ENCODE measurements at regions not wholly inside any gene's neighbourhood (a gene's known extent, or its start where the extent isn't known, plus 50 kb on each side); places are given as distances from the start of the nearest gene placed in this dataset.

DNA sequence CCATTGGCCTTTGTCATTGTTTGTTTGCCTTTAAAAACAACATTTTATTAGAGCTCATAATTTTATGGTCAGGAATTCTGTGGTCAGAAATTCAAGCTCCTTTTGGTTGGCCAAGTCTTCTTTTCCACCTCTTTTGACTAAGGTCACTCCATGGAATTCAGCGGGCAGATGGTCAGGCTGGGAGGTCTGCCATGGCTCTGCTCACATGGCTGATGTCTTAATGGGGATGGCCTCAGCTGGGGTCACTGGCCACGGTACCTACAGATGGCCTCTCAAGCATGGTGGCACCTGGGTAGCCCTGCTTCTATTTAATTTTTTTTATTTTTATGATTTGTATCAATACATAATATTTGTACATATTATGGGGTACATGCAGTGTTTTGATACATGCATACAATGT is 360.8 kb upstream of the MCTP2 start:
- no peak for DNase-seq (ENCODE audit: low read depth)

DNA sequence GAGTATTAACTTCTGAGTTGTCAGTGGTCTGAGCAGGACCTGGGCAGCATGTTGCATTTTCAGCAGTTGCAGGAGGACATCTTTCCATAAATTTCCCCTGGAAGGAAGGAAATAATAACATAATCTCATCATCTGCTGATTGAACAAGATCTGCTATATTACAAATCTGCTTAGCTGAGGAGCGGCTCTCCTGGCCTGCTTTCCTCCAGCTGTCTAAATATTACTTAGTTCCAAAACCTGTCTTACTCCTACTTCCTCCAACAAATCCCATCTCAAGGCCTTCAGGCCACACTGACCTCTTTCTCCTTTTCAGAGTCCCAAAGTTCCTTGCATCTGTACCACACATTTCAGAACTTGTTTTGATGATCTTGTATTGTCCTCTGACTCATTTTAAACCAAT is 364.4 kb upstream of the MCTP2 start:
- no peak for DNase-seq (ENCODE audit: low read depth)

DNA sequence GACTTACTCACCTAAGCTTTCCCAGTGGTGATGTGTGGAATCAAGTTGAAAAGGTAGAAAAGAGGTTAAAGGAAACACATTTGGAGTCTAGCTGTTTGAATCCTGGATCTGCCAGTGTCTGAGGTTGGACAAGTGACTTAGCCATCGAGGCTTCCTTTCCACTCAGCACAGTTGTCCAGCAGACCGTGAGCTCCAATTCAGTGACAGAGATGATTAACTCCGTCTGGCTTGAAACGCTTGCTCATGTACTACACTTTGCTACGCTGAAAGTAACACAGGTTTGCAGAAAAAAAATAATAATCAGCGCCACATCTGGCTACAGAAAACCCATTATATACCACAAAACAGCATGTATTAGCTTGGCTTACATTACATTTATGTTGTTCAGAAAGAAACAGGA is 364.9 kb upstream of the MCTP2 start:
- no peak for DNase-seq (ENCODE audit: low read depth)

DNA sequence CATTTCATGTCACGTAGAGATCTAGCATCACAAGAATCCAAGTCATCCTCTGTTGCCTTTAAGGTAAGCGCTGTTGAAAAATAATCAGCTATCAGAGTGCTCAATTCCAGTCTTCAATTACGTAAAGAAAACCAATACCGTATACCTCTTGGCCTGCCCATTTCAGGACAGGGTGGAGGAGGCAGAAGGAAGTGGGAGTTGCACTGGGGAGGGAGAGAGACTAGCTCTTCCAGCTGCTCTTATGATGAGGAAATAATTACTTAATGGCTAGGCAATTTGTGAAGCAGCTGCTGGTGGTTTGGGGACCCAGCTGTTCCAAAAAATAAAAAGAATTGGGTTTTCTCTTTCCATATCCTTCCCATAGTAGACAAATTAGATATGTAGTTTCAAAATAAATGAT is 365.8 kb upstream of the MCTP2 start:
- DNase-seq (ENCODE audit: low read depth), result no peak

DNA sequence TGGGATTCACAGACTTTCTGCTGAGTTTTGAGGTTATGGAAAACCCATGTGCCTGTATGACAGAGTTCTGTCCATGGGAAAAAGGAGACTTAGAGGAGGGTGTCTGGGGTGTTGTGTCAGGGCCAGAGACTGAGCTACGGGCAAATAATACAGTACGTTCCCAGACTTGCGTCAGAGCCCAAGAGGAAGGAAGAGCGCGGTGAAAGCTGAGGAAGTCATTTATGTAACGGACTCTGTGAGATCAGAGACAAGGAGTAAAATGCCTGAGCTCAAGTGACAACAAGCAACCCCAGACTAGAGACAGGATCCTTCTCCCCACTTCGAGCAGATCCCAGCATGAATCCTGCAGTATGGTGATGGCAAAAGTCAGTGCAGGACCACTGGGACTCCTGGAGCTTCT is 368.6 kb upstream of the MCTP2 start:
- DNase-seq (ENCODE audit: low read depth), result no peak

DNA sequence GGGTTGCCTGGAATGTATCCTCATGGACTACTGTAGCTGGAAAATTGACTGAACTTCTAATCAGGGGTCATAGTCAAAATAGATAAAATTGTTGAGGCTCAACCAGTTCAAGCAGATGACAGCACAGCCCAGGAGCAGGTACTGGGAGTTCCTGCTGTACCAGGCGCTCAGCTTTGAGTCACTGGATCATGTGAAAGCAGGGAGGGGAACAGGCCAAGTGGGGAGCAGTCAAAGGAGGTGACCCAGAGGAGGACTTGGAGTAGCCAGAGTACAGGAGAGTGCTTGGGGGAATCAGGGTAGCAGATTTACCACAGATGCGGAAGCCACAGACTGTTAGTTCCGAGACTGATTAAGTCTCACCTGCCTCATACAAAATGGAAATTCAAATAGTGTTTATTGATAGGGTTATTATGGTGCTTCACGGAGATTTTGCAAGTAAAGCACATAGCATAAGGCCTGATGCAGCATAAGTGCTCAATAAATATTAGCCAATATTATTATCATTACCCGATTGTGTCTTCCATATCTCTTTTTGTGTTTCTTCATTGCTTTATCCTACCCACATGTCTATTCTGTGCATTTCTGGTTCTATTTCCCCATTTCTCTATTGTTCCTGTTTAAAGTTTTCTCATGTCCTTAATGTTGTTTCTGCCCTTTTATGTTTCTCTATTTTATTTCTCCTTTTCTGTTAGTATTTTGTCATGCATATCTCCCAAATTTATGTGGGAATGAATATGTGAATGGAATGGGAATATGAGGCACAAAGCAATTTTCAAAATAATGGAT is 369.2 kb upstream of the MCTP2 start:
- no peak for DNase-seq (ENCODE audit: low read depth)

DNA sequence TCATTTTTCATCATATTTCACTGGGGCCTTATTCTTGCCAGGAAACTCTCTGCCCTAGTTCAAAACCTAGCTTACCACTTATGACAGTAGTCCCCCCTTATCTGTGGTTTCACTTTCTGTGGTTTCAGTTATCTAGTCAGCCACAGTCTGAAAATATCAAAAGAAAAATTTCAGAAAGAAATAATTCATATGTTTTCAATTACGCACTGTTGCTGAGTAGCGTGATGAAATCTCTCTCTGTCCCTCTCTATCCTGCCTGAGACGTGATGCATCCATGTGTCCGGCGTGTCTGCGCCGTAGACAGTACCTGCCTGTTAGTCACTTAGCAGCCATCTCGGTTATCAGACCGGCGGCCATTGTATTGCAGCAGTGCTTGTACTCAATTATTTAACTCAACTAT is 369.9 kb upstream of the MCTP2 start:
- no peak for DNase-seq (ENCODE audit: low read depth)

DNA sequence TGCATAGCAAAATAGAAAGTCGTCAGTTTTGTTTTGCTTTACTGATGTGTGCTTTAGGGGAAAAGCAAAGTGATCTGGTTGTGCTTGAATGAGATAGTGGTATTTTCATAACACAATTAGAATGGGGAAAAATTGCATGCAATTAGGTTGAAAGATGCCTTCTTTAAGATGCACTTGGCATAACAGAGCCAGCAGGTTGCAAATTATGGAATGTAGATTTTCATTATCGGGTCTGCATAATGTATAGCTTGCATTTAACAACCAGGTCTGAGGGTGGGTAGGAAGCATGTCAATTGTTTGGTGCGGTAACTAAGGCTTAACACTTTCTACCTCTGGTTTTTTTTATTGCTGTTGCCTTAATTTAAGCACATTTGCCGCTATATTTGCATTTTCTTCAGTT is 370.7 kb upstream of the MCTP2 start:
- DNase-seq (ENCODE audit: low read depth), result no peak

DNA sequence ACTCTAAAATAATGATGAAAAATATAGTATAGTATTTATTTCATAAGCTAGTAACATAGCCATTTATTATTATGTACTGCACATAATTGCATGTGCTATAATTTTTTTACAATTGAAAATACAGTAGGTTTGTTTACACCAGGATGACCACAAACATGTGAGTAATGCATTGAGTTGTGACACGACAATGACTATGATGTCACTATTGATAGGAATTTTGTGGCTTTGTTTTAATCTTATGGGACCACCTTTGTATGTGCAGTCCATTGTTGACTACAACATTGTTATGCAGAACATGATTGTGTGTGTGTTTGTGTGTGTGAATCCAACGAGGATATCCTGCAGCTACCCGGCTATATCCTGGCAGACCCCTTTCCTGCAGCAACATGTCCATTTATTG is 372.2 kb upstream of the MCTP2 start:
- DNase-seq (ENCODE audit: low read depth), result no peak

DNA sequence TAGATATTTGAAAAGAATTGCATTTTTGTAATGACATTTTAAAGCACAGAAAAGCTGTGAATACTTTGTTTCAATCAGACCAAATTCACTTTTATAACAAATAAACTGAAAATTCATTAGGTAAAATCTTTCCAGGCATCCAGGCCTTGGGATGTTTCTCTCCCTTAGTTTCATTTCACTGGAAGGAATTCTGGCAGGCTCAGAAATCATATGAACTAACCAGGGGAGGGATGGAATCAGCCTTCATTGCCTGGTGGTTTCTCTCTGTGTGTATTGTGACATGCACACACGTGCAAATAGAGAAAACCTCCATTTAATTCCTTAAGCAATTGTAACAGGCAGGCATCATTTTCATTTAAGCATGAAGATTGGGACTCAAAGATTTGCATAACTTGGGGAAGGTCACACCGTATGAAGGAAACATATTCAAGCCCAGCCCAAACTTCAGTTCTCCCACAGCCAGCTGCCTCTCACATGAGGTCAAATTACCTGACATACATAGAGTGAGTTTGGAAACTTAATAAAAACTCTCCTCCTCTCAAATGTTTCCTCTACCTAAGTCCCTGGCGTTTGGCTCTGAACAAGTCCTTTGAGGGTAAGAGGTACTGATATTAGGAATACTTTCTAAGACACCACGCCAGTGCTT is 376.1 kb upstream of the MCTP2 start:
- no peak for DNase-seq (ENCODE audit: low read depth)

DNA sequence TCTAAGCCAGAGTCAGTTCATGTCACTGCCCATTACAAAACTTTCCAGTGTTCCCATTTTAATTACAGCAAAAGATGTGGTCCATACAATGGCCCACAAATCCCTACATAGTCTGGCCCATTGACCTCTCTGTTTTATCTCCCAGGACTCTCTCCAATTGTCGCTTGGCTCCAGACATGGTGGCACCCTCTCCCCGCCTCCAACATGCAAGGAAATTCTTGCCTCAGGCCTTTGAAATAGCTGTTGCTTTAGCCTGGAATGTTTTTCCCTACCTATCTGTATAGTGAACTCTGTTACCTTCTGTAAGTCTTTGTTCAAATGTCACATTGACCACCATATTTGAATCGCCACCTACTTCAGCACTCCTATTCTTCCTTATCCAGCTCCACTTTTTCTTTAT is 377.3 kb upstream of the MCTP2 start:
- DNase-seq (ENCODE audit: low read depth), result no peak

DNA sequence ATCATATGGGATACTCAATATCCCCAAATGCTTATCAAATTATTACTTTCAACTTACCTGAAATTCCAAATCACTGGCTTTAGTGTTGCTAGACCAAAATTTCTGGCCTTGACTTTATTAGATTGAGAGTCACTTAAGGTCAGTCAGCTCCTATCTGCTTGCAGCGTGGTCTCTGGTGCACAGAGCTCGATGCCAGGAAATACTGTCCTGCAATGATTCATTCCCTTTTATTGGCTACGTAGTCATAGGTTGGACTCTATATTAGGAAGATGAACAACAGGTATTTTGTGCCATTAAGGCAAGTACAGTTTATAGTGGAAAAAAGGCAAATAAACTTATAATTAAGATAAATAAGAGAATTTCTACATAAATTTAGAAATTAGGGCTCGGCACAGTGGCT is 378.6 kb upstream of the MCTP2 start:
- no peak for DNase-seq (ENCODE audit: low read depth)

DNA sequence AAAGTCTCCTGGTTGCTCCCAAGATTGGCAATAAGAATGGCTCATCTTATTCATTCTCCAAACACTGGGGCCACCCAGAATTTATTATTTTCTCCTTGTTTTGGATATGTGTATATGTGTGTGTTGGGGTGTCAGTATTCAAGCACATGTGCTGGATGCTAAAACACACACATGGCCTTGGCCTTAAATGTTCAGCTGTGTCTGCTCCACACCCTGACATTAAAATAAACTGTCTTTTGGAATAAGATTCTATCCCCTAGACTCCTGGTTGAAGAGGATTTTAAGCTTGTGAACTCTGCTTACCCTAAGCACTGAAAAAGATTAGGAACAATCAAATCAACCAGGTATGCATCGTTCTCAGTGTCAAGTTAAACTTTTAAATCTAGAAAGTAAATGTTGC is 382.9 kb upstream of the MCTP2 start:
- no peak for DNase-seq (ENCODE audit: low read depth)

DNA sequence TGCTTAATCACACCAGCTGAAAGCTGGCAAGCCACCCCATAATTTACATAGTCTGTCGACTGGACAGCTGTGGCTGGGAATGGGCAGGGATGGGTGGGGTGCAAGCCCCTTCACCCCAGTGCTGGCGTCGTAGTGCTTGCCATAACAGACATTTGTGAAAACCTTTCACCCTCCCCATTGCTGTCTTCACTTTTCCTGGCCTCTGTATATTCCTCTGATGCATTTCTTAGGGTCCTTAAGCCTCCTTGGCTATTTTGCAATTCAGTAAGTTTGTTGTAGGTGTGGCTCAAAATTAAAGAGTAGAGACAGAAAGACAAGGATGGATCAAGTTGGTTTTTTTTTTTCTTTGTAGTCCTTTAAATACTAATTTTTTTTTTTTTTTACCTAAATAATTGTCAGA is 383.3 kb upstream of the MCTP2 start:
- no peak for DNase-seq (ENCODE audit: low read depth)

DNA sequence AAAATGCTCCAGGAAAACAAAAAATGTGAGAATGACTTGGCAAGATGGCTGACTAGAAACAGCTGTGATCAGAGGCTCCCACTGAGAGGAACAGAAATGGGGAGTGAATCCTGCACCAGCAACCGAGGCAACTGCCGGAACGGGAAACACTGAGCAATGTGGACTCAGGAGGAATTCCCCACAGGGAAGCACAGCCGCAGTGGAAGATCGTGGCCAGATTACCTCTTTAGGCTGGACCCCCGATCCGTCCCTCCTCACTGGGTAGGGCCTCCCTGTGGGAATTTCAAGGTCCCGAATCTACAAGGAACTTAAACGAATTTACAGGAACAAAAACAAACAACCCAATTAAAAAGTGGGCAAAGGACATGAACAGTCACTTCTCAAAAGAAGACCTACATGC is 385.2 kb upstream of the MCTP2 start:
- DNase-seq (ENCODE audit: low read depth), result no peak

DNA sequence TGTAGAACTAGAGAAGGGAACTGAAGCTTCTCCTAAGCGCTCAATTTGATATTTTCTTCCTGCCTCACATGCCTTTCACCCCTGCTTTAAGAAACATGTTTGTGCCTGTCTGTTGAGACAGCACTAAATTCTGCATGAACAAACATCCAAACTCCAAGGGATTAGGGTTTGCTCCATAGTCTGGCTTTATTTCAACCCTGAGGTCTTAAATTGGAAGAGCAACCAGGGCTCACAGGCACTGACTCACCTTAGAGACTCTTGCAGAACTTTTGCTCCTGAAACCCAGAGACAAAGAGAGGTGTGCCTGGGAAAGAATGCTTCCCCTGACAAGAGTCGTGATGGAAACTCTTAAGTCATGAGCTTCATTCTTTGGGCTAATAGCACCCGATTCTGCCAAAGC is 393.9 kb upstream of the MCTP2 start:
- no peak for DNase-seq (ENCODE audit: low read depth)

DNA sequence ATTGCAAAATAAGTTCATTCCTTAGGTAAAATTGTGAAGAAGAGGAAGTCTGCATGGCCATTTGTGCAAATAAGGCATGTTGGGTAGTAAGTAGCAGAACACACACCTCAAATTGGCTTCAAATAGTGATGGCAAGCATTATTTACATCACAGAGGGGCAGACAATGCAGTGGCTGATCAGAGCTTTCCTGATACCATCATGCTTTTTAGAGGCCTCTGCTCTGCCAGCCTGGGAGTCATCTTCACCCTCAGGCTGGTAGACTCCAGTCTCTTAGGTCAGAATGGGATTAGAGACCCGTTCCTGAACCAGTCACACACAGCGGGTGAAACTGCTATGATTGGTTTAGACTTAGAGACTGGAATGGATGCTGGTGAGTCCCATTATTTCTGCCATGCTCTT is 396.0 kb upstream of the MCTP2 start:
- DNase-seq (ENCODE audit: low read depth), result no peak

DNA sequence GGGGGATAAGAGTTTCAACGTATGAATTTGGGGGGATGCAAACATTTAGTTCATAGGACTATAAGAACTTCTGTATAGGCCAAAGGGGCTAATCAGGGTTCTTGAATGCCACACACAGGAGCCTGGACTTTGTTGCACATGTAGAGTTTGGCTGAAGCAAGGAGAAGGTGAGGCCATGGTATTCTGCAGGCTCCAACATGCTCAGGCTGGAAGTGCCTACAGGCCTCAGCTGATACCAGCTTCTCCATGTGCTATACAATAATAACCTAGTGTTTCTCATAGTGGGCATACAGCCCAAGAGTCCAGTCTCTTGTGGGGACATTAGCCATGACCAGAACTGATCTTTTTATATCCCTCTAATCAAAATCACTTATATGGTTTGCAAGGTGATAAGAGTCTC is 399.7 kb upstream of the MCTP2 start:
- DNase-seq (ENCODE audit: low read depth), result no peak

DNA sequence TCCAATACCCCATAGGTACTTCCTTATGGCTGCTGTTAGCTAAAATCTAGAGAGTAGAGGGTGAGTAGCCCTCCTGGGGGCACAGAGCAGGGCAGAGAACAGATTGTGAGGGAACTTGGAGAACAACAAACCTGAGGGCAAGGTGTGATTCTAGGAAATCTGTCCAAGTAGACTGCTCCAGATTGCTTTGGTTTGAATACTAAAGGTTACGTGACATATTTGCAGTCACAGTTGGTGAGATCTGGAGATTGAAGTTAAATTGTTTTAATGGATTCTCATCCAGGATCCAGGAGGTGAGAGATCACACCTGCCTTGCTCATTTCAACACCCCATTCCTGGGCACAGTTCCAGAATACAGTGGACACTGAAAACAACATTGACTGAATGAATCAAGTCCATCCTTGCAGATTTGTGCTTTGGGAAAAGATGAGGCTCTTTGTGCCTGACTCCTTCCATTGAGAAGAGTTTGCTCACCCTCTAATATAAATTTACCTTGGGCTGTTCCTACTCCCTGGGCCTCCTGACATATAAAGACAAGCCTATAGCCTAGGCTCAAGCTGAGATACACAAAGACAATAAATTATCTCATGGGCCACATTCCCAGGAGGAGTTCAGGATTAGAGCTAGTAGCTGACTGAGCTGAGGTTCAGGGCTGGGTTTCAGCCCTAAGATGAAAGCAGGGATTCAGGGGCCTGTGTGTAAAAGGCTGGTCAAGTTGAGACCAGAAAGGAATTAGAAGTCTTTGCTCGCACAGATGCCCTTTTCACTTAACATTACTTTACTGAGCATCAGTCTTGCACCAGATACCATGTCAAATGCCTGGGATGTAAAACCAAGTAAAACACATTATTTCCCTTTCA is 400.9 kb upstream of the MCTP2 start:
- no peak for DNase-seq (ENCODE audit: low read depth)

DNA sequence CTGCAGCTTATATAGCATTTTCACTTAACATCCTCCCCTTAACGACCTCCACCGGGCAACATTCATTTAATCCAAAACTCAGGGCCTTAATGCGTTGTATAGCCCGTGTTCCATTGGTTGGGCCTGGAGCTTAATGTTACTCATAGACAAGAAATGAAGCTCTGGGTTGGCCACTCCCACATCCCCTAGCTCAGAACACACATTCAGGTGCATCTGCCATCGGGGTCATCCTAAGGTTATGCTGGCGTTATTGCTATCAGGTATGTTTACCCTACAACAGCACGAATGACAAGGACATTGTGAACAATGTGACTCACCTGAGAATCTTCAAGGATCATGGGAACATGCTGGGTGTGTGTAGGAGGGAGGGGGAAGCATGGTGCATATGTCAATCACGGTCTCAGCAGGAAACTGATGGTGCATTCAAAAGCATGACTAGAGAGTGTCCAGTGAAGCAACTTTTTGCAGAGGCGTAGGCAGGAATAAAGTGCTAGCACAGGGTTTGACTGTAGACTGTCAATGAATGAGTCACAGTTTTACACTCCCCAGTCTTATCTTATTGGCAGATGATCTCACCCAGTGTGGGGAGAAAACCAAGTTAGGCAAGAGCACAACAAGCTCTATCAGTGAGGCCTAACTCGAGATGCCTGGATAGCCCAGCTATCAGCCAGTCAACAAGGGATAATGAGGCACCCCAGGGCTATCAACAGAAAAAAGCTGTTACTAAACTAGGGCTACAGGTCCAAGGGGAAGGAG is 402.1 kb upstream of the MCTP2 start:
- peak; percentile 51 for DNase-seq (ENCODE audit: low read depth)

DNA sequence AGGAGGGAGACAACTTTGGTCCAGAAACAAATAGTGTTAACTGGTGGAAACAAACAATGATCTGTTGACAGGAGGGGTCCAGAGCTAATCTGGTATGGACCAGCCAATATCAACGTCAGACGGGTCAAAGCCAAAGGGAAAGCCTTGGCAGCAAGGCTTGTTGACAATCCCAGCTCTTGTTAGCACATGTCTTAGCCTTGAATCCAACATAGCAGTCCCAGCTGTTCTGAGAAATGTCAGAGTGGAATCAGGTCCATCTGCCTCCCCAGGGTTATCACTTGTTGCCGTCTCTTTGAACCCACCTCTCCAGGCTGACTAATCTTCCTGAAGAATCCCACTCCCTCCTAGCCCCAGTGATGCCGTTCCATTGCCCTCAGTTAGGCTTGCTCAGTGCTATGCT is 404.6 kb upstream of the MCTP2 start:
- no peak for DNase-seq (ENCODE audit: low read depth)

DNA sequence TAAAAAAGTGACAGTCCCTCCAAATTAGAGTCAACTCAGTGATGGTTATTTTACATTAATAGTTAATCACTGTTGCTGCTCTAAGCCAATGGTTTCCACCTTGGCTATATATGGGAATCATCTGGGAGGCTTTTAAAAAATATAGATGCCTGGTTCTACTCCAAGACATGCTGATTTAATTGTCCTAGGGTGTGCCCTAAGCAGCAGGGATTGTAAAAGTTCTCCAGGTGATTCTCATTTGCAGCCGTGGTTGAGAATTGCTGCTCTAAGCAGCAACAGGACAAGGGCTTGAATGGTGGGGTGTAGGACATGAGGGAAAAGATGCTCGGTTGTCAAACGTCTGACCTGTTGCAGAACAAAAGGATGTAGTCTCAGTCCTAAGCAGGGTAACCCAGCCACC is 405.1 kb upstream of the MCTP2 start:
- DNase-seq (ENCODE audit: low read depth), result no peak

Measured in GM04504 (cell line).